HepG2 (cell line): ENCODE measurements at regions not wholly inside any gene's neighbourhood (a gene's known extent, or its start where the extent isn't known, plus 50 kb on each side); places are given as distances from the start of the nearest gene placed in this dataset.

ENCODE experiments used
- ATAC-seq: fragments of 200-7000 bp; cut with Tn5 transposase; 3 replicates; pipeline ENCODE4 v1.9.1; 2020; ENCODE audit warnings: mild to moderate bottlenecking, moderate library complexity
- BruUV-seq: library from RNA; stranded (reverse); fragments of 400-500 nt; replicated peaks from 2 replicates; lab custom pipeline; 2021; lab: Mats Ljungman, UMichigan
- CTCF ChIA-PET: fragments of 300-600 bp; formaldehyde crosslinking; extraction: SDS; loops from one replicate; lab custom pipeline; 2021; ENCODE audit warnings: low total read pairs, inconsistent platforms, low intra/inter-chr PET ratio; lab: Yijun Ruan, JAX
- POLR2A ChIA-PET: fragments of 350-600 bp; sonication (Branson Sonifier 250); formaldehyde crosslinking; loops from one replicate; lab custom pipeline; 2020; ENCODE audit warnings: antibody characterized with exemption, inconsistent platforms; lab: Yijun Ruan, JAX
- DNase-seq: peaks from one replicate; pipeline ENCODE4 v3.0.0-alpha.2; 2015; ENCODE audit warnings: low spot score
- FAIRE-seq: peaks from 3 replicates; lab custom pipeline; 2011; peaks lifted over from hg19 to GRCh38; lab: Jason Lieb, UNC
- H2AFZ ChIP-seq: one replicate; pipeline ENCODE4 v1.6.1; 2011; ENCODE audit warnings: low read length, inconsistent platforms
- H3K27ac ChIP-seq: fragments of 300-600 bp; 3 replicates; pipeline ENCODE4 v1.8.0; 2011; ENCODE audit warnings: mixed run types, mild to moderate bottlenecking, mixed read lengths, low read length, inconsistent platforms; ENCODE audit not compliant: insufficient read depth; ENCODE audit errors: extremely low read length
- H3K27me3 ChIP-seq, 2 experiments: fragments of 200-600 bp in 1 of 2; 2 replicates in 1 of 2; 3 replicates in 1 of 2; pipeline versions ENCODE4 v1.6.0 to v1.8.0; 2011; ENCODE audit warnings: low read length in 2 of 2, mild to moderate bottlenecking in 2 of 2, moderate library complexity in 2 of 2, inconsistent platforms in 1 of 2; ENCODE audit not compliant: insufficient read depth in 2 of 2, control insufficient read depth in 1 of 2
- H3K36me3 ChIP-seq, 2 experiments: fragments of 200-600 bp in 1 of 2; replicated peaks in 1 of 2; 2 replicates in 1 of 2; 3 replicates in 1 of 2; pipeline versions ENCODE4 v1.5.1 to v1.8.0; 2011; ENCODE audit warnings: low read length in 2 of 2, inconsistent platforms in 1 of 2; ENCODE audit not compliant: insufficient read depth in 2 of 2, control insufficient read depth in 1 of 2
- H3K4me1 ChIP-seq: 2 replicates; pipeline ENCODE4 v1.5.1; 2012; ENCODE audit warnings: low read length, inconsistent platforms; ENCODE audit not compliant: insufficient read depth
- H3K4me2 ChIP-seq: 2 replicates; pipeline ENCODE4 v1.6.0; 2011; ENCODE audit warnings: low read depth, low read length, inconsistent platforms
- H3K4me3 ChIP-seq, 3 experiments: fragments of 200-600 bp in 1 of 3; sonication (generic), shearing (Covaris generic) in 1 of 3; replicated peaks in 1 of 3; 2 replicates each; pipeline ENCODE4 v1.5.1; 2011 to 2016; ENCODE audit warnings: low read length in 3 of 3, inconsistent platforms in 2 of 3, low read depth in 2 of 3, mild to moderate bottlenecking in 2 of 3, control low read depth in 1 of 3, mixed read lengths in 1 of 3; ENCODE audit not compliant: insufficient read depth in 1 of 3
- H3K79me2 ChIP-seq: one replicate; pipeline ENCODE4 v1.6.1; 2011; ENCODE audit warnings: low read length, inconsistent platforms; ENCODE audit not compliant: insufficient read depth
- H3K9ac ChIP-seq: 2 replicates; pipeline ENCODE4 v1.6.0; 2011; ENCODE audit warnings: mild to moderate bottlenecking, low read depth, low read length, inconsistent platforms; ENCODE audit not compliant: insufficient read depth
- H3K9me3 ChIP-seq: 2 replicates; pipeline ENCODE4 v1.5.1; 2012; ENCODE audit warnings: mild to moderate bottlenecking, low read length
- H4K20me1 ChIP-seq: 2 replicates; pipeline ENCODE4 v1.6.0; 2011; ENCODE audit warnings: inconsistent platforms, mild to moderate bottlenecking, low read length, moderate library complexity; ENCODE audit not compliant: insufficient read depth
- GZF1 ChIP-seq: sonication (generic); formaldehyde crosslinking; IDR thresholded peaks from 2 replicates; pipeline ENCODE4 v1.5.1; 2020; ENCODE audit warnings: mild to moderate bottlenecking, missing genetic modification reagents
- NR2F2 ChIP-seq: IDR thresholded peaks from 2 replicates; pipeline ENCODE4 v1.6.1; 2012; ENCODE audit warnings: low read depth, inconsistent platforms, borderline replicate concordance
- NR3C1 ChIP-seq: sonication (generic); formaldehyde crosslinking; IDR thresholded peaks from 2 replicates; pipeline ENCODE4 v1.4.0; 2020; ENCODE audit warnings: missing genetic modification reagents
- TBX2 ChIP-seq: sonication (generic); formaldehyde crosslinking; IDR thresholded peaks from 2 replicates; pipeline ENCODE4 v1.5.0; 2020; ENCODE audit warnings: missing genetic modification reagents, mild to moderate bottlenecking, borderline replicate concordance
- ZFP82 ChIP-seq: sonication (generic); formaldehyde crosslinking; IDR thresholded peaks from 2 replicates; pipeline ENCODE4 v1.5.1; 2020; ENCODE audit warnings: mild to moderate bottlenecking, missing genetic modification reagents, borderline replicate concordance
- ZNF556 ChIP-seq: sonication (generic); formaldehyde crosslinking; IDR thresholded peaks from 2 replicates; pipeline ENCODE4 v1.4.0; 2020; ENCODE audit warnings: mild to moderate bottlenecking, missing genetic modification reagents, borderline replicate concordance
- ZSCAN31 ChIP-seq: sonication (generic); formaldehyde crosslinking; IDR thresholded peaks from 2 replicates; pipeline ENCODE4 v1.5.0; 2020; ENCODE audit warnings: low read depth, mild to moderate bottlenecking, missing genetic modification reagents
- WGBS: methylation state at CpG from one replicate; pipeline ENCODE4 v1.1.6; 2017; ENCODE audit warnings: low lambda C conversion rate; 5-methylcytosine and 5-hydroxymethylcytosine counted together
- in situ Hi-C: cut with HindIII; loops from 2 replicates; pipeline ENCODE4 v1.10.0; 2017; ENCODE audit warnings: low pct_unique_long_range_greater_than_20kb; ENCODE audit not compliant: extremely low pct_ligation_motif_present
- intact Hi-C: fragments of 100-400 bp; cut with micrococcal nuclease; formaldehyde crosslinking; loops from one replicate; pipeline ENCODE4 v1.10.0; 2022; ENCODE audit not compliant: unreplicated experiment
- TF ChIP-seq, protein P1 (sequence below): sonication (generic); formaldehyde crosslinking; IDR thresholded peaks from 2 replicates; pipeline ENCODE4 v1.5.0; 2020; ENCODE audit warnings: missing genetic modification reagents
- TF ChIP-seq, protein P2 (sequence below), 2 experiments: sonication (generic) in 1 of 2; formaldehyde crosslinking in 1 of 2; IDR thresholded peaks; 2 replicates each; pipeline versions ENCODE4 v1.5.1 to v1.6.1; 2011 to 2020; ENCODE audit warnings: borderline replicate concordance in 1 of 2, low read depth in 1 of 2, low read length in 1 of 2, mild to moderate bottlenecking in 1 of 2, missing genetic modification reagents in 1 of 2, moderate library complexity in 1 of 2
- TF ChIP-seq, protein P3 (sequence below): sonication (generic); formaldehyde crosslinking; IDR thresholded peaks from 2 replicates; pipeline ENCODE4 v1.5.0; 2020; ENCODE audit warnings: missing genetic modification reagents

DNA sequence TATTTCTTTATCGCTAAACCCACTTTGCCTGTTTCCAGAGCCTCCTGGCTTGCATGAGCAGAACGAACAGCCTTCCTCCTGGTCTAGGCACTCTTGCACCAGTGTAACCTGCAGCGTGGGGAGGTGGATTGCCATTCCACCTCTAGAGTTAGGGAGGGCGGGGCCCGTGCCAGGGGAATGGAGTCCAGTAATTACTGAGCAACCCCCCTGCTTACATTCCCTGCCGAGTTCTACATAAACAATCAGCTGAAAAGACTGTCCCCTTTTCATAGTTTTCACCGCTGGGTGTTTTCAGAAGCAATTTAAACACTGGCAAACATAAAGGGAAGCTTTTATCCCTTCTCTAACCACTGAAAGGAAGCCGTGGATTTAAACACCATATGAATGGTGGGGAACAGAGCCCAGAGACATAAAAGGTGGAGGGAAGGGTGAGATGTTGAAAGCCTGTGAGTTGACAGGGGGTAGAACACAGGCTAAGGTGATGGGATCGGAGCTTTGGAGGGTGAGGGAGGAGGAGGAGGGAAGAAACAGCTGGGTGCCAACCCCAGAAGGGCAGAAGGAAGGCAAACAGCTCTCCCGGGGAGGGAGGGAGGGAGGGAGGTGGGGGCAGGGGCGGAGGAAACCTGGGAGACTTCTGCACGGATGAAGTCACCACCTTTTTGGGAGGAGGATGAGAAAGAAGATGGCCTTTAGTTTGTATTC is 68.0 kb upstream of the WDR26 start:
- H3K9me3 ChIP-seq = no peaks in the 10 kb centered on the region
- no peak for TF ChIP-seq ZSCAN31 (CRISPR knock-in tag)
- TF ChIP-seq, protein P1, sequence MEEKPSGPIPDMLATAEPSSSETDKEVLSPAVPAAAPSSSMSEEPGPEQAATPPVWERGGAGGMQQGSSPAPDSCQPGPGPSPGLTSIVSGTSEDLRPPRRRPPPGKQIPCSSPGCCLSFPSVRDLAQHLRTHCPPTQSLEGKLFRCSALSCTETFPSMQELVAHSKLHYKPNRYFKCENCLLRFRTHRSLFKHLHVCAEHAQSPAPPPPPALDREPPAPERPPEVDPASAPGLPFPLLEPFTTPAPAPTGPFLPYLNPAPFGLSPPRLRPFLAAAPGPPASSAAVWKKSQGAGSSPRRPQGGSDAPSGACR = 0 out of 2 replicates have a peak, but pooled peaks have one; percentile 29
- in situ Hi-C loops = no loop called here
- peaks cover 1 to 6% of the 10 kb centered on the region in 2 experiments; a peak in 2 of 5 replicates for H3K27me3 ChIP-seq
- FAIRE-seq = no peak
- peak; percentile 17 for ATAC-seq
- H3K79me2 ChIP-seq = no peaks in the 10 kb centered on the region
- H2AFZ ChIP-seq = peak overlapping the region; percentile 46
- DNase-seq = no peak
- H4K20me1 ChIP-seq = no peaks in the 10 kb centered on the region
- CTCF ChIA-PET = no interaction called here
- POLR2A ChIA-PET = no interaction called here
- H3K27ac ChIP-seq = no peak overlapping the region
- intact Hi-C loops = no loop called here
- no peaks in the 10 kb centered on the region for H3K36me3 ChIP-seq
- H3K4me3 ChIP-seq = peak overlapping the region; percentile 30 to 67 (median 43)
- peak overlapping the region; percentile 93 for H3K4me2 ChIP-seq
- no TSS peak for BruUV-seq
- 5% methylated on average over 11 of the region's 12 CpGs for WGBS
- peak overlapping the region; percentile 56; the same call in 1 of the 2 replicates for H3K9ac ChIP-seq
- peaks cover 57% of the 10 kb centered on the region for H3K4me1 ChIP-seq

DNA sequence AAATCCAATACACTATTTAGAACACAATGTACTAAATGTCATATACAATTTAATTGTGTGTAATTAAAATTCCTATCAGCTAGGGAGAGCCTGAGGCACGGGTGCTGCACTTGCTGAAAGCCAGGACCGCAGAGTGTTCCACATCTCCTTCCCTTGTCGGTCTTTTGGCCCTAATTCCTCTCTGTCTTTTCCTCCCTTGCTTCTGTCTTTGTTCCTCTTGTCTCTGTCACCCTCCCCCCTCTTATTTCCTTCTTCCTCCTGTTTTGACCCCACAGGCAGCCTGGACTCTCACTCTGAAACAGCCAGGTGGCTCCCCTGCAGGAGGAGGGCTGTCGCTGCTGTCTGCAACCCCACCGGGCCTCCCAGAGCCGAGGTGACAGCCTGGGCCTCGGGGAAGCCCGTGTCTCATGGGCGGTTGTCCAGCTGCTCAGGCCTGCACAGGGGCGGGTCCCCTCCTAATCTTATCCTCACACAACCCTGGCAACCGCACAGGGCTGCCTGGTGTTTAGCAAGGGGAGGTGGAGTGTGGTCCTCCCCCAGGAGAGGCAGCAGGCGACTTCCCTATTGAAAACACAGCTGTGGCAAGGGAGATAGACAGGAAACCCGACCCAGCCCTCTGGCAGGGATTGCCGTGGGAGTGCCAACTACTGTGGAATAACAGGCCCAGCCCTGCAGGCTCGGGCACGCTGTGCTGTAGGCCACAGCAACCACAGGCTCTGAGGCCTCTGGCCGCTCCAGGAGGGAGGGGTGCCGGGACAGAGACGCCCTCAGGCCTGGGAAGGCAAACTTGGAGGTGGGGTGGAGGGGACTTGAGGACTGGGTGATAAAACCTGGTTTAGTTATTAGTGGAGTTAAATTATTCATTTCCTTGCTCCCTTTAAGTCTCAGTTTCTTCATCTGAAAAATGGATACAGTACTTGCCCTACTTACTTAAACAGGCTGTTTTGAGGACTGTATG is 68.8 kb upstream of the WDR26 start:
- CTCF ChIA-PET = no interaction called here
- TF ChIP-seq NR2F2 (no peak), TBX2 (CRISPR knock-in tag) (peak; percentile 53; the same call in 1 of the 2 replicates), ZFP82 (CRISPR knock-in tag) (no peak), ZNF556 (CRISPR knock-in tag) (0 out of 2 replicates have a peak, but pooled peaks have one; percentile 22), GZF1 (CRISPR knock-in tag) (no peak), NR3C1 (CRISPR knock-in tag) (no peak)
- TF ChIP-seq, protein P2, sequence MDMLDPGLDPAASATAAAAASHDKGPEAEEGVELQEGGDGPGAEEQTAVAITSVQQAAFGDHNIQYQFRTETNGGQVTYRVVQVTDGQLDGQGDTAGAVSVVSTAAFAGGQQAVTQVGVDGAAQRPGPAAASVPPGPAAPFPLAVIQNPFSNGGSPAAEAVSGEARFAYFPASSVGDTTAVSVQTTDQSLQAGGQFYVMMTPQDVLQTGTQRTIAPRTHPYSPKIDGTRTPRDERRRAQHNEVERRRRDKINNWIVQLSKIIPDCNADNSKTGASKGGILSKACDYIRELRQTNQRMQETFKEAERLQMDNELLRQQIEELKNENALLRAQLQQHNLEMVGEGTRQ (IDR thresholded peaks at IDR 0.05; ENCODE audit: low read depth, low read length) = no peak
- TF ChIP-seq, protein P2 (CRISPR knock-in tag; IDR thresholded peaks at IDR 0.05; ENCODE audit: borderline replicate concordance) = no peak
- TF ChIP-seq, protein P3, sequence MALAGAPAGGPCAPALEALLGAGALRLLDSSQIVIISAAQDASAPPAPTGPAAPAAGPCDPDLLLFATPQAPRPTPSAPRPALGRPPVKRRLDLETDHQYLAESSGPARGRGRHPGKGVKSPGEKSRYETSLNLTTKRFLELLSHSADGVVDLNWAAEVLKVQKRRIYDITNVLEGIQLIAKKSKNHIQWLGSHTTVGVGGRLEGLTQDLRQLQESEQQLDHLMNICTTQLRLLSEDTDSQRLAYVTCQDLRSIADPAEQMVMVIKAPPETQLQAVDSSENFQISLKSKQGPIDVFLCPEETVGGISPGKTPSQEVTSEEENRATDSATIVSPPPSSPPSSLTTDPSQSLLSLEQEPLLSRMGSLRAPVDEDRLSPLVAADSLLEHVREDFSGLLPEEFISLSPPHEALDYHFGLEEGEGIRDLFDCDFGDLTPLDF (CRISPR knock-in tag) = no peak

More for the DNA sequence above, 68.8 kb upstream of the WDR26 start:
- H3K9ac ChIP-seq = peak overlapping the region; percentile 56; the same call in 1 of the 2 replicates
- no peaks in the 10 kb centered on the region for H3K9me3 ChIP-seq
- no peaks in the 10 kb centered on the region for H3K36me3 ChIP-seq
- POLR2A ChIA-PET = no interaction called here
- peak overlapping the region; percentile 93 for H3K4me2 ChIP-seq
- peak overlapping the region; percentile 41 to 67 (median 43) for H3K4me3 ChIP-seq
- intact Hi-C loops (no loop called here), in situ Hi-C loops (no loop called here)
- WGBS = 2% methylated on average over 15 of the region's 19 CpGs
- ATAC-seq = peak; percentile 95
- peak overlapping the region; percentile 42 for H3K27ac ChIP-seq
- peak; percentile 38 for DNase-seq
- no peaks in the 10 kb centered on the region for H4K20me1 ChIP-seq
- BruUV-seq = no TSS peak
- H3K4me1 ChIP-seq = peaks cover 66% of the 10 kb centered on the region
- no peak for FAIRE-seq
- H3K27me3 ChIP-seq = peaks cover 1 to 6% of the 10 kb centered on the region in 2 experiments; a peak in 2 of 5 replicates
- H3K79me2 ChIP-seq = no peaks in the 10 kb centered on the region
- H2AFZ ChIP-seq = peak overlapping the region; percentile 77
